ENCODE measurements at regions not wholly inside any gene's neighbourhood (a gene's known extent, or its start where the extent isn't known, plus 50 kb on each side); places are given as distances from the start of the nearest gene placed in this dataset.

GRCh38 chr9:13383216-13383615 is 103.7 kb upstream of the MPDZ start:
- no CpG with 5 or more reads among the region's 1 CpG for WGBS (ENCODE audit: extremely low coverage, insufficient coverage, insufficient read length)

DNA sequence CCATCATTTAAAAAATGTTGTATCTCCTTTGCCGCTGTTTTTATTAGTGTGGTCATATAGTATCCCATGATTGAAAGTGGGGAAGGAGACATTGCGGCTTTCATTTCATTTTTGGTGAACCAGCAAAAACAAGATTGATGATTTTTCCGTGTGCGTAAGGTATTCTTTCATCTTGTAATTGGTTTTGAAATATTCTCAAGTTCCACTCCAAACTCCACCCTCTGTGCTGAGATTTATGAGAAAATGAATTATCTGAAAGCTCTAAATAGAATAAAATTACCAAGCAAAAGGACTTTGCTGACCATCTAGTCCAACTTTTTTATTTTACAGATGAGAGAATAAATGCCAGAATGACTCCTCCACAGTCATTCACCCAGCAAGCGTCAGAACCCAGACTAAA is 103.1 kb upstream of the MPDZ start:
- Histone ChIP-seq H4K8ac (ENCODE audit: low read depth, low read length) (no peak overlapping the region), H2BK120ac (ENCODE audit: insufficient read depth, low read length, poor library complexity) (no peak overlapping the region), H4K12ac (ENCODE audit: low read depth, low read length) (no peak overlapping the region), H3K79me2 (ENCODE audit: control insufficient read depth, insufficient read depth, low read length, poor library complexity) (no peaks in the 10 kb centered on the region), H3K27ac (ENCODE audit: low read depth, low read length) (no peak overlapping the region), H3K9ac (ENCODE audit: low read length) (no peak overlapping the region), H2AK5ac (ENCODE audit: low read length) (no peak overlapping the region), H3K18ac (ENCODE audit: low read length) (no peak overlapping the region), H2BK5ac (ENCODE audit: low read depth, low read length, poor library complexity) (no peak overlapping the region), H3K27me3 (ENCODE audit: insufficient read depth, low read length) (no peaks in the 10 kb centered on the region), H3K79me1 (ENCODE audit: low read length) (no peaks in the 10 kb centered on the region), H3K14ac (ENCODE audit: low read length) (no peak overlapping the region), H3K4ac (ENCODE audit: low read depth, low read length) (no peak overlapping the region), H3K23ac (ENCODE audit: low read length) (no peak overlapping the region), H2AFZ (ENCODE audit: insufficient read depth, low read length, poor library complexity) (no peak overlapping the region), H4K91ac (ENCODE audit: low read depth, low read length) (no peak overlapping the region), H3K4me1 (ENCODE audit: control insufficient read depth in 1 of 2, insufficient read depth in 2 of 2, low read length in 2 of 2) (no peaks in the 10 kb centered on the region), H3K4me2 (ENCODE audit: low read length) (no peak overlapping the region), H3K36me3 (ENCODE audit: control insufficient read depth in 1 of 2, insufficient read depth in 2 of 2, low read length in 2 of 2) (no peaks in the 10 kb centered on the region), H2BK12ac (ENCODE audit: low read length) (no peak overlapping the region), H3K4me3 (ENCODE audit: low read depth, low read length) (no peak overlapping the region), H3K9me3 (ENCODE audit: insufficient read depth, low read depth, low read length) (peaks cover 3% of the 10 kb centered on the region)
- no CpG with 5 or more reads among the region's 5 CpGs for WGBS (ENCODE audit: extremely low coverage, insufficient coverage, insufficient read length)
- no peak for DNase-seq

More at GRCh38 chr9:13383216-13383615, 103.7 kb upstream of the MPDZ start:
- Histone ChIP-seq H3K79me2 (ENCODE audit: control insufficient read depth, insufficient read depth, low read length, poor library complexity) (no peaks in the 10 kb centered on the region), H4K8ac (ENCODE audit: low read depth, low read length) (no peak overlapping the region), H3K4me2 (ENCODE audit: low read length) (no peak overlapping the region), H3K27me3 (ENCODE audit: insufficient read depth, low read length) (no peaks in the 10 kb centered on the region), H3K9ac (ENCODE audit: low read length) (no peak overlapping the region), H2AK5ac (ENCODE audit: low read length) (no peak overlapping the region), H3K9me3 (ENCODE audit: insufficient read depth, low read depth, low read length) (peaks cover 3% of the 10 kb centered on the region), H2BK5ac (ENCODE audit: low read depth, low read length, poor library complexity) (no peak overlapping the region), H3K18ac (ENCODE audit: low read length) (no peak overlapping the region), H2AFZ (ENCODE audit: insufficient read depth, low read length, poor library complexity) (no peak overlapping the region), H3K4me1 (ENCODE audit: control insufficient read depth in 1 of 2, insufficient read depth in 2 of 2, low read length in 2 of 2) (no peaks in the 10 kb centered on the region), H4K12ac (ENCODE audit: low read depth, low read length) (no peak overlapping the region), H2BK120ac (ENCODE audit: insufficient read depth, low read length, poor library complexity) (no peak overlapping the region), H3K36me3 (ENCODE audit: control insufficient read depth in 1 of 2, insufficient read depth in 2 of 2, low read length in 2 of 2) (no peaks in the 10 kb centered on the region), H3K79me1 (ENCODE audit: low read length) (no peaks in the 10 kb centered on the region), H3K27ac (ENCODE audit: low read depth, low read length) (no peak overlapping the region), H3K23ac (ENCODE audit: low read length) (no peak overlapping the region), H3K14ac (ENCODE audit: low read length) (no peak overlapping the region), H4K91ac (ENCODE audit: low read depth, low read length) (no peak overlapping the region), H2BK12ac (ENCODE audit: low read length) (no peak overlapping the region), H3K4ac (ENCODE audit: low read depth, low read length) (no peak overlapping the region), H3K4me3 (ENCODE audit: low read depth, low read length) (no peak overlapping the region)
- no peak for DNase-seq

DNA sequence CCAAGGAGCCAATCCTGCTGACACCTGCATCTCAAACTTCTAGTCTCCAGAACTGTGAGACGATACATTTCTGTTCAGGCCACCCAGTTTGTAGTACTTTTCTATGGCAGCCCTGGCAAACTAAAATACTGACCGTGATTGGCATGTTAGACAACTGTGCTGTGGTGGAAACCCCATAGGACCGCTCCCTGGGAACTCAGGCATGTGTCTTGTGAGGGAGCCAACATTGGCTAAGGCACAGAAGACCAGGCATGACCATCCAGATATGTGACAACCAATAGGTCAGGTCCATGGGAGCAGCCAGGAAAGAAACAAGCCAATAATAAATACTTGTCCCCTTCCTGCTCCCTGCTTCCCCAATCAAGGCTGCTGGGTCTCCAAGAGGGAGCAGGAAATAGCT is 101.4 kb upstream of the MPDZ start:
- no peaks in the 10 kb centered on the region for H3K27me3 ChIP-seq (ENCODE audit: insufficient read depth, low read length)
- no peak overlapping the region for H2AFZ ChIP-seq (ENCODE audit: insufficient read depth, low read length, poor library complexity)
- no peak overlapping the region for H3K9ac ChIP-seq (ENCODE audit: low read length)
- no peaks in the 10 kb centered on the region for H3K4me1 ChIP-seq (ENCODE audit: control insufficient read depth in 1 of 2, insufficient read depth in 2 of 2, low read length in 2 of 2)
- no peak overlapping the region for H2BK120ac ChIP-seq (ENCODE audit: insufficient read depth, low read length, poor library complexity)
- no CpG with 5 or more reads among the region's 3 CpGs for WGBS (ENCODE audit: extremely low coverage, insufficient coverage, insufficient read length)
- peaks cover 3% of the 10 kb centered on the region for H3K9me3 ChIP-seq (ENCODE audit: insufficient read depth, low read depth, low read length)
- no peak overlapping the region for H2BK12ac ChIP-seq (ENCODE audit: low read length)
- no peak for DNase-seq
- no peak overlapping the region for H4K91ac ChIP-seq (ENCODE audit: low read depth, low read length)
- no peak overlapping the region for H4K8ac ChIP-seq (ENCODE audit: low read depth, low read length)
- no peaks in the 10 kb centered on the region for H3K36me3 ChIP-seq (ENCODE audit: control insufficient read depth in 1 of 2, insufficient read depth in 2 of 2, low read length in 2 of 2)
- no peak overlapping the region for H3K27ac ChIP-seq (ENCODE audit: low read depth, low read length)
- no peak overlapping the region for H4K12ac ChIP-seq (ENCODE audit: low read depth, low read length)
- H2BK5ac ChIP-seq (ENCODE audit: low read depth, low read length, poor library complexity), result no peak overlapping the region
- no peak overlapping the region for H3K23ac ChIP-seq (ENCODE audit: low read length)
- H2AK5ac ChIP-seq (ENCODE audit: low read length), result no peak overlapping the region
- no peak overlapping the region for H3K4ac ChIP-seq (ENCODE audit: low read depth, low read length)
- no peaks in the 10 kb centered on the region for H3K79me1 ChIP-seq (ENCODE audit: low read length)
- H3K4me3 ChIP-seq (ENCODE audit: low read depth, low read length), result no peak overlapping the region
- no peak overlapping the region for H3K18ac ChIP-seq (ENCODE audit: low read length)
- no peaks in the 10 kb centered on the region for H3K79me2 ChIP-seq (ENCODE audit: control insufficient read depth, insufficient read depth, low read length, poor library complexity)
- H3K4me2 ChIP-seq (ENCODE audit: low read length), result no peak overlapping the region
- H3K14ac ChIP-seq (ENCODE audit: low read length), result no peak overlapping the region

DNA sequence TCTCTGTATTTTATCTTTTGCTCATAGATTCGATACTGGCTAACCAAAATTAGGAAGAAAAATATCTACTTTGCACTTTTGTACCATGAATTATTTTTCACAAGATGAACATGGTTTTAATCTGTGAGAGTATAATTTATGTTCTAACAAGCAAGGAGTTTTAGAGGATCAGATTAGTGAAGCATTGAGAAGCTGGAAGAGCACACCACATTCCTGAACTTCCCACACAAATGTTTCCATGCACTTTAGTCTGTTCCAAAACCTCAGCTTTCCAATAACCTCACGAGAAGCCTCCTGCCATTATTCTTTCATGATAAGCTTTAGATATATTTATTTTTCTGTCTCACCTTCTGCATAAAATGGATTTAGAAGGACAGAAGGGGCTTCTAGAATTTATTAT is 98.7 kb upstream of the MPDZ start:
- H3K9ac ChIP-seq (ENCODE audit: low read length), result no peak overlapping the region
- no peak overlapping the region for H4K8ac ChIP-seq (ENCODE audit: low read depth, low read length)
- no peaks in the 10 kb centered on the region for H3K27me3 ChIP-seq (ENCODE audit: insufficient read depth, low read length)
- no peak overlapping the region for H3K14ac ChIP-seq (ENCODE audit: low read length)
- WGBS (ENCODE audit: extremely low coverage, insufficient coverage, insufficient read length), result no CpG with 5 or more reads among the region's 2 CpGs
- no peaks in the 10 kb centered on the region for H3K79me1 ChIP-seq (ENCODE audit: low read length)
- no peak overlapping the region for H4K91ac ChIP-seq (ENCODE audit: low read depth, low read length)
- no peak for DNase-seq
- no peak overlapping the region for H3K23ac ChIP-seq (ENCODE audit: low read length)
- no peak overlapping the region for H3K4me3 ChIP-seq (ENCODE audit: low read depth, low read length)
- no peak overlapping the region for H4K12ac ChIP-seq (ENCODE audit: low read depth, low read length)
- H3K4ac ChIP-seq (ENCODE audit: low read depth, low read length), result no peak overlapping the region
- H2BK5ac ChIP-seq (ENCODE audit: low read depth, low read length, poor library complexity), result no peak overlapping the region
- no peaks in the 10 kb centered on the region for H3K4me1 ChIP-seq (ENCODE audit: control insufficient read depth in 1 of 2, insufficient read depth in 2 of 2, low read length in 2 of 2)
- no peaks in the 10 kb centered on the region for H3K79me2 ChIP-seq (ENCODE audit: control insufficient read depth, insufficient read depth, low read length, poor library complexity)
- H2BK120ac ChIP-seq (ENCODE audit: insufficient read depth, low read length, poor library complexity), result no peak overlapping the region
- no peaks in the 10 kb centered on the region for H3K36me3 ChIP-seq (ENCODE audit: control insufficient read depth in 1 of 2, insufficient read depth in 2 of 2, low read length in 2 of 2)
- no peaks in the 10 kb centered on the region for H3K9me3 ChIP-seq (ENCODE audit: insufficient read depth, low read depth, low read length)
- H3K4me2 ChIP-seq (ENCODE audit: low read length), result no peak overlapping the region
- H2BK12ac ChIP-seq (ENCODE audit: low read length), result no peak overlapping the region
- H3K27ac ChIP-seq (ENCODE audit: low read depth, low read length), result no peak overlapping the region
- no peak overlapping the region for H2AK5ac ChIP-seq (ENCODE audit: low read length)
- H2AFZ ChIP-seq (ENCODE audit: insufficient read depth, low read length, poor library complexity), result no peak overlapping the region
- no peak overlapping the region for H3K18ac ChIP-seq (ENCODE audit: low read length)
